Gastroesophageal sphincter (tissue), 3 donors: ENCODE measurements at regions not wholly inside any gene's neighbourhood (a gene's known extent, or its start where the extent isn't known, plus 50 kb on each side); places are given as distances from the start of the nearest gene placed in this dataset.

ENCODE experiments used
- POLR2AphosphoS5 ChIP-seq: sonication (generic); formaldehyde crosslinking; IDR thresholded peaks from one replicate; pipeline ENCODE4 v1.6.1; 2017; ENCODE audit warnings: antibody characterized with exemption
- TF ChIP-seq, protein P1 (sequence below), 4 experiments: fragments of 200-600 bp in 2 of 4; fragments of 450-650 bp in 2 of 4; sonication (generic) in 1 of 4; IDR thresholded peaks; one replicate each; pipeline ENCODE4 v1.5.1; 2017 to 2019; ENCODE audit warnings: antibody characterized with exemption in 4 of 4, mild to moderate bottlenecking in 2 of 4, moderate library complexity in 2 of 4

- no peak for TF ChIP-seq POLR2AphosphoS5
- TF ChIP-seq, protein P1, sequence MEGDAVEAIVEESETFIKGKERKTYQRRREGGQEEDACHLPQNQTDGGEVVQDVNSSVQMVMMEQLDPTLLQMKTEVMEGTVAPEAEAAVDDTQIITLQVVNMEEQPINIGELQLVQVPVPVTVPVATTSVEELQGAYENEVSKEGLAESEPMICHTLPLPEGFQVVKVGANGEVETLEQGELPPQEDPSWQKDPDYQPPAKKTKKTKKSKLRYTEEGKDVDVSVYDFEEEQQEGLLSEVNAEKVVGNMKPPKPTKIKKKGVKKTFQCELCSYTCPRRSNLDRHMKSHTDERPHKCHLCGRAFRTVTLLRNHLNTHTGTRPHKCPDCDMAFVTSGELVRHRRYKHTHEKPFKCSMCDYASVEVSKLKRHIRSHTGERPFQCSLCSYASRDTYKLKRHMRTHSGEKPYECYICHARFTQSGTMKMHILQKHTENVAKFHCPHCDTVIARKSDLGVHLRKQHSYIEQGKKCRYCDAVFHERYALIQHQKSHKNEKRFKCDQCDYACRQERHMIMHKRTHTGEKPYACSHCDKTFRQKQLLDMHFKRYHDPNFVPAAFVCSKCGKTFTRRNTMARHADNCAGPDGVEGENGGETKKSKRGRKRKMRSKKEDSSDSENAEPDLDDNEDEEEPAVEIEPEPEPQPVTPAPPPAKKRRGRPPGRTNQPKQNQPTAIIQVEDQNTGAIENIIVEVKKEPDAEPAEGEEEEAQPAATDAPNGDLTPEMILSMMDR (IDR thresholded peaks at IDR 0.05) = no peak
Measured at GRCh38 chr21:36542312-36543101, 62.6 kb upstream of the CLDN14 start.
